ENCODE measurements at regions not wholly inside any gene's neighbourhood (a gene's known extent, or its start where the extent isn't known, plus 50 kb on each side); places are given as distances from the start of the nearest gene placed in this dataset.
"Not testable (repeated sequence)": the region's sequence is repeated elsewhere in the genome, so short reads cannot be mapped to it uniquely, and the experiment has no call there.

GRCh38 chr1:243050613-243051012 is 204.5 kb downstream of the CEP170 start:
- not testable (repeated sequence) for TF ChIP-seq POLR2A, CTCF (IDR thresholded peaks at IDR 0.05)
